ENCODE measurements at regions not wholly inside any gene's neighbourhood (a gene's known extent, or its start where the extent isn't known, plus 50 kb on each side); places are given as distances from the start of the nearest gene placed in this dataset.

- DNase-seq (ENCODE audit: low spot score): no peak
- in situ Hi-C loops (cut with MboI; ENCODE audit: low sequenced_read_pairs, unreplicated experiment): no loop called here
- TF ChIP-seq CTCF (IDR thresholded peaks at IDR 0.05; ENCODE audit: borderline replicate concordance, control extremely low read depth, extremely low read depth, insufficient read depth, missing control alignments): no peak
These were observed 128.3 kb downstream of the AACS start for GRCh38 chr12:125193376-125194152.

- TF ChIP-seq CTCF (IDR thresholded peaks at IDR 0.05; ENCODE audit: borderline replicate concordance, control extremely low read depth, extremely low read depth, insufficient read depth, missing control alignments): no peak
- in situ Hi-C loops (cut with MboI; ENCODE audit: low sequenced_read_pairs, unreplicated experiment): no loop called here
- no peak for DNase-seq (ENCODE audit: low spot score)
These were observed 129.0 kb downstream of the AACS start for GRCh38 chr12:125194163-125194773.

- in situ Hi-C loops (cut with MboI; ENCODE audit: low sequenced_read_pairs, unreplicated experiment): no loop called here
- no peak for TF ChIP-seq CTCF (IDR thresholded peaks at IDR 0.05; ENCODE audit: borderline replicate concordance, control extremely low read depth, extremely low read depth, insufficient read depth, missing control alignments)
- no peak for DNase-seq (ENCODE audit: low spot score)
These were observed 129.8 kb downstream of the AACS start for GRCh38 chr12:125194987-125195386.

- TF ChIP-seq CTCF (IDR thresholded peaks at IDR 0.05; ENCODE audit: borderline replicate concordance, control extremely low read depth, extremely low read depth, insufficient read depth, missing control alignments): no peak
- in situ Hi-C loops (cut with MboI; ENCODE audit: low sequenced_read_pairs, unreplicated experiment): no loop called here
These were observed 132.1 kb downstream of the AACS start for GRCh38 chr12:125197326-125197725.

GRCh38 chr12:125198652-125199051 lies 133.4 kb downstream of the AACS start:
- no peak for DNase-seq (ENCODE audit: low spot score)
- TF ChIP-seq CTCF (IDR thresholded peaks at IDR 0.05; ENCODE audit: borderline replicate concordance, control extremely low read depth, extremely low read depth, insufficient read depth, missing control alignments): no peak
- in situ Hi-C loops (cut with MboI; ENCODE audit: low sequenced_read_pairs, unreplicated experiment): no loop called here

More at GRCh38 chr12:125197326-125197725, 132.1 kb downstream of the AACS start:
- DNase-seq (ENCODE audit: low spot score): no peak

- in situ Hi-C loops (cut with MboI; ENCODE audit: low sequenced_read_pairs, unreplicated experiment): no loop called here
- no peak for TF ChIP-seq CTCF (IDR thresholded peaks at IDR 0.05; ENCODE audit: borderline replicate concordance, control extremely low read depth, extremely low read depth, insufficient read depth, missing control alignments)
- DNase-seq (ENCODE audit: low spot score): no peak
These were observed 135.9 kb downstream of the AACS start for GRCh38 chr12:125201090-125201489.

Data from GM13976 (cell line).